ENCODE measurements at regions not wholly inside any gene's neighbourhood (a gene's known extent, or its start where the extent isn't known, plus 50 kb on each side); places are given as distances from the start of the nearest gene placed in this dataset.

DNA sequence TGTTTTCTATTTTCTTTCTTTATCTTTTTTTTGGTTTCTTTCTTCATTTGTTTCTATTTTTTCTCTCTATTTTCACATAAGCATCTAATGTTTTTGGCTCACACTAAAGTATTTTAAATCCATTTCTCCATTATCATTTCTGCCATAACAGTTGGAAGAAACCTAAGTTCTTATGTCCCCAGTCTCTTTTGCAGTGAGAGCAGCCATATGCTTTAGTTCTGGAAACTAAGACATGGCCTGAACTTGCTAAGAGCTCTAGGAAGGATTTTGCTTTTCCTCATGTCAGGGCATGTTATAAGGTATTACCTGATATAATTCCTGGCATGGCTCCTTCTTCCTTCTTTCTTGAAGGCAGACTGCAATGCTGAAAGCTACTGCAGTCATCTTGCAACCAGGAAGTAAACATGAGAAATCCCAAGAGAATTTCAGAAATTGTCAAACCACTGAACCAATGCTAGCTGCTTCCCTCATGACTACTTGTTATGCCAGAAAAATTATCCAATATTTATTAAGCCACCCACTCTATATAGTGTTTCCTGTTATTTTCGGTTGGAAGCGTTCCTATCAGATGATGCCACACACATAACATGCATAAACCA is 171.1 kb downstream of the TAF11L14 start (continued):
- TF ChIP-seq, protein P1, sequence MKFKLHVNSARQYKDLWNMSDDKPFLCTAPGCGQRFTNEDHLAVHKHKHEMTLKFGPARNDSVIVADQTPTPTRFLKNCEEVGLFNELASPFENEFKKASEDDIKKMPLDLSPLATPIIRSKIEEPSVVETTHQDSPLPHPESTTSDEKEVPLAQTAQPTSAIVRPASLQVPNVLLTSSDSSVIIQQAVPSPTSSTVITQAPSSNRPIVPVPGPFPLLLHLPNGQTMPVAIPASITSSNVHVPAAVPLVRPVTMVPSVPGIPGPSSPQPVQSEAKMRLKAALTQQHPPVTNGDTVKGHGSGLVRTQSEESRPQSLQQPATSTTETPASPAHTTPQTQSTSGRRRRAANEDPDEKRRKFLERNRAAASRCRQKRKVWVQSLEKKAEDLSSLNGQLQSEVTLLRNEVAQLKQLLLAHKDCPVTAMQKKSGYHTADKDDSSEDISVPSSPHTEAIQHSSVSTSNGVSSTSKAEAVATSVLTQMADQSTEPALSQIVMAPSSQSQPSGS (CRISPR knock-in tag; IDR thresholded peaks at IDR 0.05): no peak
- TF ChIP-seq FOXP1 (IDR thresholded peaks at IDR 0.05) (no peak), FOXP1 (CRISPR knock-in tag; IDR thresholded peaks at IDR 0.05) (no peak), KLF16 (CRISPR knock-in tag; IDR thresholded peaks at IDR 0.05) (no peak)
- TF ChIP-seq, protein P2, sequence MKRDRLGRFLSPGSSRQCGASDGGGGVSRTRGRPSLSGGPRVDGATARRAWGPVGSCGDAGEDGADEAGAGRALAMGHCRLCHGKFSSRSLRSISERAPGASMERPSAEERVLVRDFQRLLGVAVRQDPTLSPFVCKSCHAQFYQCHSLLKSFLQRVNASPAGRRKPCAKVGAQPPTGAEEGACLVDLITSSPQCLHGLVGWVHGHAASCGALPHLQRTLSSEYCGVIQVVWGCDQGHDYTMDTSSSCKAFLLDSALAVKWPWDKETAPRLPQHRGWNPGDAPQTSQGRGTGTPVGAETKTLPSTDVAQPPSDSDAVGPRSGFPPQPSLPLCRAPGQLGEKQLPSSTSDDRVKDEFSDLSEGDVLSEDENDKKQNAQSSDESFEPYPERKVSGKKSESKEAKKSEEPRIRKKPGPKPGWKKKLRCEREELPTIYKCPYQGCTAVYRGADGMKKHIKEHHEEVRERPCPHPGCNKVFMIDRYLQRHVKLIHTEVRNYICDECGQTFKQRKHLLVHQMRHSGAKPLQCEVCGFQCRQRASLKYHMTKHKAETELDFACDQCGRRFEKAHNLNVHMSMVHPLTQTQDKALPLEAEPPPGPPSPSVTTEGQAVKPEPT (CRISPR knock-in tag; IDR thresholded peaks at IDR 0.05; ENCODE audit: low read depth): no peak

DNA sequence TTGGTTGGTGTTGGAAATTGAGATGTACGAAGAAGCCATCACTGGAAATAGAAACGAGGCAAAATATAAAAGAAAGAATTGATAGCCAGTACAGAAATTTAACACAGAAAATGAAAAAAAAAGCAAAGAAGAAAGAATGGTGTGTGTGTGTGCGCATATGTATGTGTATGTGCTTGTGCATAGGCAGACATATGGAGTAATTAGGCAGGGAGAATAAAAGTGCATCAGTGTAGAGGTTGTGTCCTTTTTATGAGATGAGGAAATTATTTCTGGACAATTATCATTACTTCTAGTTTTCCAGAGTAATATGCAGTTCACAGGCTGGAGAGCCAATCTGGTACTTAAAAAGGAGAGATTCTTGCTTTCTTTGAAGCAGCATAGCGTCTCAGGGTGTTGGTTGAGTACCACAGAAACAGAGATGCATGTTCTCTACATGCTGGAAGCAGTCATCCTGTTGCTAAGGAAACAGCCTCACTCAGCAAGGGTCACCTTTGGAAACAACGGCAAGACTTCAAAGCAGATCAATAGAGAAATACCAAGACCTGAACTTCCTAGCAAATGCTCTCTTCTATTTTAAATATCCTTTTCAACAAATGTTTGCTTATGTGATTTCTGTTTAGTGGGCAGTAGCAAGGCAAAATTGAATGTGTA is 172.7 kb downstream of the TAF11L14 start:
- Histone ChIP-seq H4K20me1 (ENCODE audit: insufficient read depth, low read length) (no peaks in the 10 kb centered on the region), H3K27me3 (ENCODE audit: control insufficient read depth in 1 of 2, insufficient read depth in 2 of 2, low read length in 2 of 2) (no peaks in the 10 kb centered on the region; a peak in 1 of 5 replicates), H3K36me3 (replicated peaks in 1 of 2; ENCODE audit: control insufficient read depth in 1 of 2, insufficient read depth in 2 of 2, low read length in 2 of 2) (no peaks in the 10 kb centered on the region), H3K9ac (ENCODE audit: insufficient read depth, low read depth, low read length) (no peak overlapping the region), H3K4me1 (ENCODE audit: insufficient read depth, low read length) (no peaks in the 10 kb centered on the region), H3K9me3 (ENCODE audit: low read length) (peaks cover 38% of the 10 kb centered on the region), H2AFZ (ENCODE audit: low read length) (no peak overlapping the region), H3K79me2 (ENCODE audit: insufficient read depth, low read length) (no peaks in the 10 kb centered on the region), H3K4me3 (replicated peaks in 1 of 3; ENCODE audit: insufficient read depth in 1 of 3, low read depth in 2 of 3, low read length in 3 of 3) (no peak overlapping the region), H3K4me2 (ENCODE audit: low read depth, low read length) (no peak overlapping the region), H3K27ac (ENCODE audit: extremely low read length, insufficient read depth, low read length) (no peak overlapping the region)
- CTCF ChIA-PET (ENCODE audit: low intra/inter-chr PET ratio, low total read pairs): no interaction called here
- under 1% methylated on average over 5 of the region's 5 CpGs for WGBS (ENCODE audit: low lambda C conversion rate)
- no peak for FAIRE-seq
- POLR2A ChIA-PET: no interaction called here
- ATAC-seq: no peak
- intact Hi-C loops (cut with micrococcal nuclease; ENCODE audit: unreplicated experiment) (no loop called here), in situ Hi-C loops (cut with HindIII; ENCODE audit: extremely low pct_ligation_motif_present, low pct_unique_long_range_greater_than_20kb) (no loop called here)
- DNase-seq (ENCODE audit: low spot score): no peak
- no TSS peak for BruUV-seq (replicated peaks)
- no peak for TF ChIP-seq ZFP90 (CRISPR knock-in tag; IDR thresholded peaks at IDR 0.05; ENCODE audit: borderline replicate concordance)
- TF ChIP-seq, protein P3, sequence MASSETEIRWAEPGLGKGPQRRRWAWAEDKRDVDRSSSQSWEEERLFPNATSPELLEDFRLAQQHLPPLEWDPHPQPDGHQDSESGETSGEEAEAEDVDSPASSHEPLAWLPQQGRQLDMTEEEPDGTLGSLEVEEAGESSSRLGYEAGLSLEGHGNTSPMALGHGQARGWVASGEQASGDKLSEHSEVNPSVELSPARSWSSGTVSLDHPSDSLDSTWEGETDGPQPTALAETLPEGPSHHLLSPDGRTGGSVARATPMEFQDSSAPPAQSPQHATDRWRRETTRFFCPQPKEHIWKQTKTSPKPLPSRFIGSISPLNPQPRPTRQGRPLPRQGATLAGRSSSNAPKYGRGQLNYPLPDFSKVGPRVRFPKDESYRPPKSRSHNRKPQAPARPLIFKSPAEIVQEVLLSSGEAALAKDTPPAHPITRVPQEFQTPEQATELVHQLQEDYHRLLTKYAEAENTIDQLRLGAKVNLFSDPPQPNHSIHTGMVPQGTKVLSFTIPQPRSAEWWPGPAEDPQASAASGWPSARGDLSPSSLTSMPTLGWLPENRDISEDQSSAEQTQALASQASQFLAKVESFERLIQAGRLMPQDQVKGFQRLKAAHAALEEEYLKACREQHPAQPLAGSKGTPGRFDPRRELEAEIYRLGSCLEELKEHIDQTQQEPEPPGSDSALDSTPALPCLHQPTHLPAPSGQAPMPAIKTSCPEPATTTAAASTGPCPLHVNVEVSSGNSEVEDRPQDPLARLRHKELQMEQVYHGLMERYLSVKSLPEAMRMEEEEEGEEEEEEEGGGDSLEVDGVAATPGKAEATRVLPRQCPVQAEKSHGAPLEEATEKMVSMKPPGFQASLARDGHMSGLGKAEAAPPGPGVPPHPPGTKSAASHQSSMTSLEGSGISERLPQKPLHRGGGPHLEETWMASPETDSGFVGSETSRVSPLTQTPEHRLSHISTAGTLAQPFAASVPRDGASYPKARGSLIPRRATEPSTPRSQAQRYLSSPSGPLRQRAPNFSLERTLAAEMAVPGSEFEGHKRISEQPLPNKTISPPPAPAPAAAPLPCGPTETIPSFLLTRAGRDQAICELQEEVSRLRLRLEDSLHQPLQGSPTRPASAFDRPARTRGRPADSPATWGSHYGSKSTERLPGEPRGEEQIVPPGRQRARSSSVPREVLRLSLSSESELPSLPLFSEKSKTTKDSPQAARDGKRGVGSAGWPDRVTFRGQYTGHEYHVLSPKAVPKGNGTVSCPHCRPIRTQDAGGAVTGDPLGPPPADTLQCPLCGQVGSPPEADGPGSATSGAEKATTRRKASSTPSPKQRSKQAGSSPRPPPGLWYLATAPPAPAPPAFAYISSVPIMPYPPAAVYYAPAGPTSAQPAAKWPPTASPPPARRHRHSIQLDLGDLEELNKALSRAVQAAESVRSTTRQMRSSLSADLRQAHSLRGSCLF (CRISPR knock-in tag; IDR thresholded peaks at IDR 0.05; ENCODE audit: borderline replicate concordance): no peak
- no peak for TF ChIP-seq ZZZ3 (CRISPR knock-in tag; IDR thresholded peaks at IDR 0.05; ENCODE audit: borderline replicate concordance)
- no peak for TF ChIP-seq ZFP36L2 (CRISPR knock-in tag; IDR thresholded peaks at IDR 0.05)
- TF ChIP-seq, protein P4, sequence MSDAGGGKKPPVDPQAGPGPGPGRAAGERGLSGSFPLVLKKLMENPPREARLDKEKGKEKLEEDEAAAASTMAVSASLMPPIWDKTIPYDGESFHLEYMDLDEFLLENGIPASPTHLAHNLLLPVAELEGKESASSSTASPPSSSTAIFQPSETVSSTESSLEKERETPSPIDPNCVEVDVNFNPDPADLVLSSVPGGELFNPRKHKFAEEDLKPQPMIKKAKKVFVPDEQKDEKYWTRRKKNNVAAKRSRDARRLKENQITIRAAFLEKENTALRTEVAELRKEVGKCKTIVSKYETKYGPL (CRISPR knock-in tag; IDR thresholded peaks at IDR 0.05): no peak
- no peak for TF ChIP-seq SIN3A (IDR thresholded peaks at IDR 0.05; ENCODE audit: borderline replicate concordance, low read depth, low read length)

All from HepG2 (cell line).